A673 (cell line): ENCODE measurements at regions not wholly inside any gene's neighbourhood (a gene's known extent, or its start where the extent isn't known, plus 50 kb on each side); places are given as distances from the start of the nearest gene placed in this dataset.

Source experiments
- BruUV-seq: library from RNA; stranded (reverse); fragments of 400-500 nt; replicated peaks from 2 replicates; lab custom pipeline; 2021; lab: Mats Ljungman, UMichigan
- CTCF ChIA-PET: fragments of 300-600 bp; sonication (Branson Sonifier 250); formaldehyde crosslinking; loops from one replicate; lab custom pipeline; 2022; ENCODE audit warnings: antibody characterized with exemption; lab: Charles Lee
- POLR2A ChIA-PET: fragments of 300-600 bp; sonication (Branson Sonifier 250); formaldehyde crosslinking; loops from one replicate; lab custom pipeline; 2022; ENCODE audit warnings: antibody characterized with exemption; ENCODE audit not compliant: low non-redundant PET; lab: Charles Lee
- DNase-seq: peaks from one replicate; pipeline ENCODE4 v3.0.0-alpha.2; 2015; ENCODE audit warnings: low spot score
- H3K27ac ChIP-seq: fragments of 200-600 bp; sonication (generic); 2 replicates; pipeline ENCODE4 v1.5.1; 2016; ENCODE audit warnings: mixed run types, low read depth, mild to moderate bottlenecking, mixed read lengths, antibody characterized with exemption, low read length; ENCODE audit not compliant: poor library complexity, severe bottlenecking
- H3K27me3 ChIP-seq: fragments of 200-600 bp; sonication (generic); replicated peaks from 2 replicates; pipeline ENCODE4 v1.6.1; 2017; ENCODE audit warnings: mixed run types, low read depth, mild to moderate bottlenecking, mixed read lengths, antibody characterized with exemption, low read length; ENCODE audit not compliant: insufficient read depth, poor library complexity
- H3K36me3 ChIP-seq: fragments of 200-600 bp; sonication (generic); 2 replicates; pipeline ENCODE4 v1.6.1; 2016; ENCODE audit warnings: mixed run types, mild to moderate bottlenecking, mixed read lengths, antibody characterized with exemption, low read length; ENCODE audit not compliant: insufficient read depth, poor library complexity, severe bottlenecking
- H3K4me1 ChIP-seq: fragments of 200-600 bp; sonication (generic); 2 replicates; pipeline ENCODE4 v1.6.1; 2017; ENCODE audit warnings: mixed run types, mild to moderate bottlenecking, mixed read lengths, antibody characterized with exemption, low read length; ENCODE audit not compliant: insufficient read depth, poor library complexity, severe bottlenecking
- H3K4me3 ChIP-seq: fragments of 200-600 bp; sonication (generic); 2 replicates; pipeline ENCODE4 v1.5.1; 2016; ENCODE audit warnings: low read depth, mixed run types, mild to moderate bottlenecking, mixed read lengths, low read length; ENCODE audit not compliant: poor library complexity, severe bottlenecking
- H3K9me3 ChIP-seq: fragments of 200-600 bp; sonication (generic); 2 replicates; pipeline ENCODE4 v1.6.1; 2016; ENCODE audit warnings: mixed run types, low read depth, mild to moderate bottlenecking, mixed read lengths, antibody characterized with exemption, low read length; ENCODE audit not compliant: poor library complexity, severe bottlenecking
- CTCF ChIP-seq: fragments of 300-800, 200-600 bp; sonication (generic); conservative IDR thresholded peaks from 2 replicates; pipeline ENCODE4 v1.5.1; 2017; ENCODE audit warnings: low read depth, mild to moderate bottlenecking, antibody characterized with exemption, low read length, moderate library complexity, mixed read lengths
- EZH2 ChIP-seq: fragments of 200-600 bp; sonication (generic); IDR thresholded peaks from 2 replicates; pipeline ENCODE4 v1.6.1; 2017; ENCODE audit warnings: borderline replicate concordance, low read depth, mild to moderate bottlenecking, mixed read lengths, antibody characterized with exemption, low read length; ENCODE audit not compliant: poor library complexity, severe bottlenecking
- intact Hi-C: fragments of 100-400 bp; cut with micrococcal nuclease; formaldehyde crosslinking; loops from one replicate; pipeline ENCODE4 v1.10.0; 2022; ENCODE audit not compliant: unreplicated experiment

- POLR2A ChIA-PET = no interaction called here
- Histone ChIP-seq H3K9me3 (no peaks in the 10 kb centered on the region), H3K27ac (no peak overlapping the region), H3K27me3 (peaks cover 49% of the 10 kb centered on the region), H3K4me1 (no peaks in the 10 kb centered on the region), H3K36me3 (no peaks in the 10 kb centered on the region), H3K4me3 (no peak overlapping the region)
- no TSS peak for BruUV-seq
- CTCF ChIA-PET = interaction anchor here (0.7 kb wide), 1 partner anchor 181 kb away, joined by 3 read pairs; no protein-coding TSS in a partner anchor
- no peak for DNase-seq
- TF ChIP-seq CTCF (no peak), EZH2 (no peak)
- intact Hi-C loops = no loop called here
Observed at GRCh38 chr12:125473501-125473900, 408.3 kb downstream of the AACS start.

- Histone ChIP-seq H3K27ac (no peak overlapping the region), H3K4me3 (no peak overlapping the region), H3K9me3 (no peaks in the 10 kb centered on the region), H3K27me3 (no peaks in the 10 kb centered on the region), H3K36me3 (no peaks in the 10 kb centered on the region), H3K4me1 (no peaks in the 10 kb centered on the region)
- BruUV-seq = no TSS peak
- CTCF ChIA-PET = no interaction called here
- POLR2A ChIA-PET = interaction anchor here (0.6 kb wide), 1 partner anchor 35 kb away, joined by 3 read pairs; no protein-coding TSS in a partner anchor
- intact Hi-C loops = no loop called here
- DNase-seq = no peak
- TF ChIP-seq CTCF (no peak), EZH2 (no peak)
Observed at GRCh38 chr12:125487336-125487735, 422.1 kb downstream of the AACS start.

- POLR2A ChIA-PET = no interaction called here
- Histone ChIP-seq H3K4me3 (no peak overlapping the region), H3K27me3 (no peaks in the 10 kb centered on the region), H3K4me1 (no peaks in the 10 kb centered on the region), H3K9me3 (no peaks in the 10 kb centered on the region), H3K27ac (no peak overlapping the region), H3K36me3 (no peaks in the 10 kb centered on the region)
- intact Hi-C loops = no loop called here
- TF ChIP-seq CTCF (no peak), EZH2 (no peak)
- no TSS peak for BruUV-seq
- no peak for DNase-seq
- CTCF ChIA-PET = no interaction called here
Observed at GRCh38 chr12:125491553-125491952, 426.3 kb downstream of the AACS start.
